Stimulated activated CD4-positive, alpha-beta T cell treated with anti-CD3 and anti-CD28 coated beads, TNF-alpha, amount 100 ng/mL, for 4 hours (primary cell): ENCODE measurements at regions not wholly inside any gene's neighbourhood (a gene's known extent, or its start where the extent isn't known, plus 50 kb on each side); places are given as distances from the start of the nearest gene placed in this dataset.
"Not testable (repeated sequence)": the region's sequence is repeated elsewhere in the genome, so short reads cannot be mapped to it uniquely, and the experiment has no call there.

Source experiments
- DNase-seq, 3 experiments: peaks; one replicate each; pipeline ENCODE4 v3.0.0-alpha.2; 2020; ENCODE audit warnings: low read depth in 3 of 3

- DNase-seq: no peak
Observed at GRCh38 chr6:137802408-137803182, 64.5 kb upstream of the TNFAIP3 start.

- DNase-seq: no peak
Observed at GRCh38 chr6:137804637-137805036, 62.4 kb upstream of the TNFAIP3 start.

GRCh38 chr6:137805622-137806021, 61.4 kb upstream of the TNFAIP3 start:
- no peak for DNase-seq

GRCh38 chr6:137806914-137807682, 60.0 kb upstream of the TNFAIP3 start:
- DNase-seq: no peak

- DNase-seq: no peak
Observed at GRCh38 chr6:137808191-137808590, 58.9 kb upstream of the TNFAIP3 start.

- DNase-seq: no peak
Observed at GRCh38 chr6:137808836-137809315, 58.2 kb upstream of the TNFAIP3 start.

- not testable (repeated sequence) for DNase-seq
Observed at GRCh38 chr6:137809895-137810553, 57.0 kb upstream of the TNFAIP3 start.

- no peak for DNase-seq
Observed at GRCh38 chr6:137810554-137811120, 56.4 kb upstream of the TNFAIP3 start.

GRCh38 chr6:137811121-137811915, 55.7 kb upstream of the TNFAIP3 start:
- DNase-seq: peak; percentile 44 to 67 (median 67)

- DNase-seq: no peak
Observed at GRCh38 chr6:137811916-137812553, 55.0 kb upstream of the TNFAIP3 start.

- no peak for DNase-seq
Observed at GRCh38 chr6:137813308-137813970, 53.6 kb upstream of the TNFAIP3 start.

- not testable (repeated sequence) for DNase-seq
Observed at GRCh38 chr6:137814030-137814429, 53.0 kb upstream of the TNFAIP3 start.

- DNase-seq: no peak
Observed at GRCh38 chr6:137815692-137816091, 51.4 kb upstream of the TNFAIP3 start.

- DNase-seq: no peak
Observed at GRCh38 chr6:137816133-137816579, 50.9 kb upstream of the TNFAIP3 start.

GRCh38 chr6:137816688-137817618, 50.1 kb upstream of the TNFAIP3 start:
- no peak for DNase-seq
